Globus pallidus (tissue), 1 donor: ENCODE measurements at regions not wholly inside any gene's neighbourhood (a gene's known extent, or its start where the extent isn't known, plus 50 kb on each side); places are given as distances from the start of the nearest gene placed in this dataset.

Experiments
- DNase-seq: peaks from one replicate; pipeline ENCODE4 v3.0.0-alpha.2; 2015; ENCODE audit warnings: low spot score

DNA sequence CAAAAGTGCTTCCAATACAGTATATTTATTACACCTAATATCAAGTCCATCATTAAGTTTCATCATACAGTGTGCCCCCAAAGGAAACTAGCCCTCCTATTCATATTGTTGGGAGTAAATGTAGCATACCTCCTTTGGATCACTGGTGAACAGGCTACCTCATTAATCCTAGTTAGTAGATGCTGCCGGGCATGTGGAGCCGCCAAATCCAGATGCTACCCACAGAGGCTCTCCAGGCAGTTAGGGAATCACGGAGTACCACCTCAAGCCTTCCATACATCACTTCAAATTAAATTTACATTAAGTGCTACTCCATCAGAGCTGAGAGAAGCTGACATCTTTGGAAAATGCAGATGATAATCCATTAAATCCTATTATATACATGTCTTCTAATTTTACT lies 121.7 kb upstream of the FOXD3 start:
- no peak for DNase-seq

DNA sequence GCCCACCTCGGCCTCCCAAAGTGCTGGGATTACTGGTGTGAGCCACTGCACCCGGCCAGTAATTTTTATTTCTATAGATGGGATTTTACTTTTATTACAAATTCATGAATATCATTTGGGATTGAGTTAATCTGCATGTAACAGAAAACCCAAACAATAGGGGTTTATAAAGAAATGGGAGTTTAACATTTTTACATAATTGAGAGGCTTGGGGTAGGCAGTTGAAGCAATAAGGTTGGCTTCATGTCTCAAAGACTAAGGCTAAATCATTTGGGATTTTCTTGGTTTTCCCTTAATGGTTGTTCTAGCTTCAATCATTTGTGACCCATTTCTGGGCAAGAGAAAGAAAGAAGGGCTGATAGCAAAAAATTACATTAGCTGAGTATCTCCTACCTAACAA lies 118.7 kb upstream of the FOXD3 start:
- DNase-seq, result no peak

DNA sequence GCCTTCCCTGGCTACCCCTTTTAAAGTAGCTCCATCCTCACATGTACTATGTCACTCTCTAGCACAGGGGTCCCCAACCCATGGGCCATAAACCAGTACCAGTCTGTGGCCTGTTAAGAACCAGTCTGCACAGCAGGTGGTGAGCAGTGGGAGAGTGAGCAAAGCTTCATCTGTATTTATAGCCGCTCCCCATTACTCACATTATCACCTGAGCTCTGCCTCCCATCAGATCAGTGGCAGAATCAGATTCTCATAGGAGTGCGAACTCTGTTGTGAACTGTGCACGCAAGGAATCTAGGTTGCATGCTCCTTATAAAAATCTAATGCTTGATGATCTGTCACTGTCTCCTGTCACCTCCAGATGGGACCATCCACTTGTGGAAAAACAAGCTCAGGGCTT lies 116.6 kb upstream of the FOXD3 start:
- no peak for DNase-seq

DNA sequence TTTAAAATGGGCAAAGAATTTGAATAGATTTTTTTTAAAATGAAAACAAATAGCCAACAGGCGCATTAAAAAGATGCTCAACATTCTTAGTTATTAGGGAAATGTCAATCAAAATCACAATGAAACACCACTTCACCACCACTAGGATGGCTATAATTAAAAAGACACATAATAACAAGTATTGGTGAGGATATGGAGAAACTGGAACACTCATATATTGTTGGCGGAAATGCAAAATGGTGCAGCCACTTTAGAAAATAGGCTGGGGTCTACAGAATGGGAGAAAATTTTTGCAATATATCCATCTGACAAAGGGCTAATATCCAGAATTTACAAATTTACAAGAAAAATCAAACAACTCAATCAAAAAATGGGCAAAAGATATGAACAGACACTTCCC lies 107.8 kb upstream of the FOXD3 start:
- DNase-seq, result no peak

DNA sequence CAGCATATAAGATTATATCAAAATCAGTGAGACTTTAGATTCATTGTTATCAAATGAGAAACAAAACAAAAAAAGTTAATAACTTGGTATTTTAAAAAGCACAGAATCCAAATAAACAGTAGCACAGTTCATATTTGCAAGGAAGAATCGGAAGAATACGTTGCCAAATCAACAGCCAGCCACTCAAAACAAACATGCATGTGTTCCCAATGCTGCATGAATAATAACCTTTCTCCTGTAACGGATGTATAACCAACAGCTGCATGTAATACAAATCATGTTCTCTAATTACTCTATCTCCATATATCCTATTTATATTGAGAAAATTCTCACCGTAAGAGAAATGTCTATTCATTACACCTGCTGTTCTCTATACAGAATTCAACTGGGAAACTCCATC lies 98.9 kb upstream of the FOXD3 start:
- no peak for DNase-seq

GRCh38 chr1:63230722-63231121 lies 91.6 kb upstream of the FOXD3 start:
- DNase-seq, result no peak

DNA sequence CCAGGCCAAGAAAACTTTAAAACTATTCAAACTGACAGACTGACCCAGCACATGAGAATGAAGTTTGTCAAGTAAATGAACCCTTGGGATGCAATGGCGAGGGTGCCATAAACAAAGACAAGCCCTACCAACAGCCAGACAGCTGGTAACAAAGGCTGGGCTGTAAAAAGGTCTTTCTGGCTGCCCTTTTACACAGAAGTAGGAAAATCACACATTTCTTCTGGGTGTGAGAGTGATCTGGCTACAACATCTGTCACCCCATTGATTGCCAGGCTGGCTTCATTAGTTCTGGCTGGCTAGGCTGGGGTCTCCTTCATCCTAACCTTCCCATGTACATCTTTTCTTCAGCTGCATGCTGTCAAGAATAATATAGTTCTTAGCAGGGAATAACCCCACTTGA lies 83.6 kb upstream of the FOXD3 start:
- no peak for DNase-seq

- no peak for DNase-seq
These were observed 77.2 kb upstream of the FOXD3 start for GRCh38 chr1:63245186-63245585.

DNA sequence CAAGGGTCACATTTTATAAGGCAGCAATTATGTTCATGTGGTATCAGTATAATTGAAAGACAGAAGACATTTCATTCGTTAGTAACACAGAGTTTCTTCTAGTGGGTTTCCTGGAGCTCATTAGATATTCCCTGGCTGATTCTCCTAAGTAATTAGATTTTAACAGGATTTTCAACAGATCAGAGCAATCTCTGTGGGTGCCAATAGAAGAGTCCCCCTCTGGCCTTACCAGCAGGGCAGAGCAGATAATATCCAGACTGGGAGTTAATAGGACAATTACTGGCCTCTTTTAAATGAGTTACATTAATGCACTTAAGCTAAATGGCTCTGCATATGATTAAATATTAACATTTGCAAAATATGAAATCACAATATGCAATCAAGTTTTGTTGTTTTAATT lies 74.2 kb upstream of the FOXD3 start:
- no peak for DNase-seq

- DNase-seq, result no peak
These were observed 67.2 kb upstream of the FOXD3 start for GRCh38 chr1:63255153-63255552.

DNA sequence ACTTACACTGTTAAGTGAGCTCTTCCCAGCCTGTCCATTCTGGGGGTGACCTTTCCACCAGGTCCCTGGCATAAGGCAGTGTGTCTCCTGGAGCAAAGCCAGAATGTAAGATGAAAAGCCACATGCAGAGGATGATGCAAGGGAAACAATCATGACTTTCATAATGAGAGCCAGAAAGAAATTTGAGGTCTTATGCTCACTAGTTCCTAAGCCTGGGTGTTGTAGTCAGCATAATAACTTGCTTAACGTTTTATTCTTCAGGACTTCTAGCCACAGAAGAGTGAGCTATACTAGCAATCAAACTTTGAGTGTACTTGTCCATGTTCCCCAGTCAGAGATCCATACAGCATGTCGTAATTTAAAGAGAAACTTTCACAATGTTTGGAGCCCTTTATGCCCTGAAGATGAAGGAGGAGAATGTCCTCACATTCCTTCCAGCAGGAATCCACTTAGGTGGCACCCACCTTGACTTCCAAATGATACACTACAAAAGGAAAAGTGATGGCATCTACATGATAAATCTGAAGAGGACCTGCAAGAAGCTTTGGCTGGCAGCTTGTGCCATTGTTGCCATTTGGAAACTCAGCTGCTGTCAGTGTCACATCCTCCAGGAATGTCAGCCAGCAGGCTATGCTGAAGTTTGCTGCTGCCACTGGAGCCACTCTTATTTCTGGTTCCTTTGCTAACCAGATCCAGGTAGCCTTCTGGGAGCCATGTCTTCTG lies 60.5 kb upstream of the FOXD3 start:
- no peak for DNase-seq

GRCh38 chr1:63262459-63262770 lies 60.0 kb upstream of the FOXD3 start:
- DNase-seq, result no peak

- DNase-seq, result no peak
These were observed 58.2 kb upstream of the FOXD3 start for GRCh38 chr1:63264161-63264560.

DNA sequence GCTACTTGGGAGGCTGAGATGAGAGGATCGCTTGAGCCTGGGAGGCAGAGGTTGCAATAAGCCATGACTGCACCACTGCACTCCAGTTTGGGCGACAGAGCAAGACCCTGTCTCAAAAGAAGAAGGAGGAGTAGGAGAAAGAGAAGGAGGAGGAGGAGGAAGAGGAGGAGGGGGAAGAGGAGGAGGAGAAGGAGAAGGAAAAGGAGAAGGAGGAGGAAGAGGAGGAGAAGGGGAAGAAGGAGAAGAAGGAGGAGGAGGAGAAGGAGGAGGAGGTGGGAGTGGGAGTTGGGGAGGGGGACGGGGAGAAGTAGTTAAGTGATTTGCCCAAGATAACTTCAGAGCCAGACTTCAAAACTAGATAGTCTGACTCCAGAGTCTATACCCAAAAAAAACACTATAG lies 55.5 kb upstream of the FOXD3 start:
- DNase-seq, result no peak

GRCh38 chr1:63268876-63269275 lies 53.5 kb upstream of the FOXD3 start:
- no peak for DNase-seq

GRCh38 chr1:63269571-63269970 lies 52.8 kb upstream of the FOXD3 start:
- DNase-seq, result no peak
